Sigmoid colon (tissue), 4 donors: ENCODE measurements at regions not wholly inside any gene's neighbourhood (a gene's known extent, or its start where the extent isn't known, plus 50 kb on each side); places are given as distances from the start of the nearest gene placed in this dataset.

Source experiments
- CTCF ChIP-seq, 4 experiments: fragments of 450-650 bp in 3 of 4; fragments of 200-600 bp in 1 of 4; IDR thresholded peaks; one replicate each; pipeline ENCODE4 v1.5.1; 2016 to 2019; ENCODE audit warnings: antibody characterized with exemption in 4 of 4, mild to moderate bottlenecking in 3 of 4, moderate library complexity in 2 of 4
- POLR2A ChIP-seq, 2 donors: fragments of 450-650 bp; IDR thresholded peaks; one replicate each; pipeline ENCODE4 v1.6.1; 2016; ENCODE audit warnings: antibody characterized with exemption in 2 of 2, mild to moderate bottlenecking in 2 of 2, moderate library complexity in 2 of 2
- POLR2AphosphoS5 ChIP-seq, 4 donors: sonication (generic); formaldehyde crosslinking; IDR thresholded peaks; one replicate each; pipeline ENCODE4 v1.6.1; 2017; ENCODE audit warnings: antibody characterized with exemption in 4 of 4

GRCh38 chr7:46954181-46954580 is 627.7 kb downstream of the TNS3 start:
- TF ChIP-seq CTCF (IDR thresholded peaks at IDR 0.05) (no peak), POLR2A (IDR thresholded peaks at IDR 0.05) (no peak), POLR2AphosphoS5 (IDR thresholded peaks at IDR 0.05) (no peak)
